ENCODE measurements at regions not wholly inside any gene's neighbourhood (a gene's known extent, or its start where the extent isn't known, plus 50 kb on each side); places are given as distances from the start of the nearest gene placed in this dataset.
"Not testable (repeated sequence)": the region's sequence is repeated elsewhere in the genome, so short reads cannot be mapped to it uniquely, and the experiment has no call there.

GRCh38 chr4:32684160-32684559 is 1964.0 kb downstream of the PCDH7 start:
- no peak for DNase-seq

- no peak for DNase-seq
Observed at GRCh38 chr4:32686123-32686522, 1966.0 kb downstream of the PCDH7 start.

DNA sequence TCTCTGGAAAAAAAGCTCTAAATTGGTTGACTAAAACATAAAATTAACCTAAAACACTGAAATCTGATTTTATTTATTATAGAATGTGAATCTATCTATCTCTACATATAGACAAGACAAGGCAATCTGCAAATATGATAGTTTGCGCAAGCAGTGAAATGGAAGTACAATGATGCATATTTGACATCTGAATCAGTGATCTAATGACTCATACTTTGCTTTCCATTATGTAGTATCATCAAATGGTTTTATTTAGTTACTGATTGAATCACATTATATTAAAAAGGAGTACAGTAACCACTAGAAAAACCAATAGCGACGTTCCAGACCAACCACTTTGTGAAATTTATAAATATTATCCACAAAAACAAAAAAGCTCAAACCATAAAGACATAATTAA is 1969.3 kb downstream of the PCDH7 start:
- no peak for DNase-seq

DNA sequence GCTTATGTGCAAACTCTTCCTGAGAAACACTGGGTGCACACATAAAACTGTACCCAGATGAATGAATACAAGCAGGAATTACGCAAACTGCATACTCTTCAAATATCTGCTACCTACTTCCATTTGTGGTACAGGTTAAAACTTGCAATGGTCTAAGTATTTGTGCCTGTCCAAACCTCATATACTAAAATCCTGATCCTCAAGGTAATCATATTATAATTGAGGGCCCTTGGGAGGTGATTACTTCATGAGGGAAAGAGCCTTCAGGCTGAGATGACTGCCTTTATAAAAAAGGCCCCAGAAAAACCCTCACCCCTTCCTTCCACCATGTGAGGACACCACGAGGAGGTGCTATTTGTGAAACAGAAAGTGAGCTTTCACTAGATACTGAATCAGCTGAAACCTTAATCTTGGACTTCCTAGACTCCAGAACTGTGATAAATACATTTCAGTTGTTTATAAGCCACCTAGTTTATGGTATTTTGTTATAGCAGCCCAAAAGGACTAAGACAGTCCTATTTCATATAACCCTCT is 1977.2 kb downstream of the PCDH7 start:
- no peak for DNase-seq

- no peak for DNase-seq
Observed at GRCh38 chr4:32700838-32701237, 1980.7 kb downstream of the PCDH7 start.

DNA sequence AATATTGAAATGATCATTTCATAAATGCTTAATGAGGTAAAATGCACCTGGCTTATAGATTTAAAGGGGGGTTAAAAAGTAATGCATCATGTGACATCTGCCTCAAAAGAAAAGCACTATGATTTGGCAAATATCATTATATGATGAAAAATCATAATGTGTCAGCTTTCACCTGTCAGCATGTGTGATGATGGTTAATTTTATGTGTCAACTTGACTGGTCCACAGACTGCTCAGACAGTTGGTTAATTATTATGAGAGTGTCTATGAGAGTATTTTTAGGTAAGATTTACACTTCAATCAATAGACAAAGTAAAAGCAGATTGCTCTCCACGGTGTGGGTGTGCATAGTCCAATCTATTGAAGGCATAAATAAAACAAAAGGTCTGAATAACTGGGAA is 1986.7 kb downstream of the PCDH7 start:
- no peak for DNase-seq

DNA sequence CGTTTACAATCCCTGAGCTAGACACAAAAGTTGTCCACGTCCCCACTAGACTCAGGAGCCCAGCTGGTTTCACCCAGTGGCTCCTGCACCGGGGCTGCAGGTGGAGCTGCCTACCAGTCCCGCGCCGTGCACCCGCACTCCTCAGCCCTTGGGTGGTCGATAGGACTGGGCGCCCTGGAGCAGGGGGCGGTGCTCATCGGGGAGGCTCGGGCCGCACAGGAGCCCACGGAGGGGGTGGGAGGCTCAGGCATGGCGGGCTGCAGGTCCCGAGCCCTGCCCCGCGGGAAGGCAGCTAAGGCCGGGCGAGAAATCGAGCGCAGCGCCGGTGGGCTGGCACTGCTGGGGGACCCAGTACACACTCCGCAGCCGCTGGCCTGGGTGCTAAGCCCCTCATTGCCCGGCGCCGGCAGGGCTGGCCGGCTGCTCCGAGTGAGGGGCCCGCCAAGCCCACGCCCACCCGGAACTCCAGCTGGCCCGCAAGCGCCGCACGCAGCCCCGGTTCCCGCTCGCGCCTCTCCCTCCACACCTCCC is 1996.0 kb downstream of the PCDH7 start:
- DNase-seq, result not testable (repeated sequence)

DNA sequence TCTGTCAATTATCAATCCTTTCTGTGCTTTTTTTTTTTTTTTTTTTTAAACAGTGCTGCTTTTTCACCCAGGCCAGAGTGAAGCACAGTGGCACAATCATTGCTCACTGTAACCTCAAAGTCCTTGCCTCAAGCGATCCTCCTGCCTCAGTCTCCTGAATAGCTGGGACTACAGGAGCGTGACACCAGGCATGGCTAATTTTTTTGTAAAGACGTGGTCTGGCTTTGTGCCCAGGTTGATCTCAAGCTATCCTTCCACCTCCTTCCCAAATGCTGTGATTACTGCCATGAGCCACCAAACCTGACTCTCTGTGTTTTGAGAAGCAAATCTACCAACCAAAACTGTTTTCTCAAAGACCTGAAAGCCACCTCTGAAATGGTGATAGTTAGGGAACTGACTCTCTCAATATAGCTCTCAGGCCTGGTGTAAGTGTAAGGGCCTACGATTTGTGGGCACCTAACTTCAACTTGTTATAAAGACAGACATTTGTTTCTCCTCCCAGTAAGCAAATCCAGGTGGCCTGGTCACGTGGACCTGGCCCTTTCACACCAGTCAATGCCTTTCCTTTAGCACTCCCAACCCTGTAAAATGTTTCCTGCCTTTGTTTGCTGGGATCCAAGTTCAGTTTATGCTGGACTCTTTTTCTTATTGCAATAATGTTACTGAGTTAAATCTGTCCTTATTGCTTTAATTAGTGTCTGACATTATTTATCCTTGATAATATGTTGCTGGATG is 2015.9 kb downstream of the PCDH7 start:
- no peak for DNase-seq

DNA sequence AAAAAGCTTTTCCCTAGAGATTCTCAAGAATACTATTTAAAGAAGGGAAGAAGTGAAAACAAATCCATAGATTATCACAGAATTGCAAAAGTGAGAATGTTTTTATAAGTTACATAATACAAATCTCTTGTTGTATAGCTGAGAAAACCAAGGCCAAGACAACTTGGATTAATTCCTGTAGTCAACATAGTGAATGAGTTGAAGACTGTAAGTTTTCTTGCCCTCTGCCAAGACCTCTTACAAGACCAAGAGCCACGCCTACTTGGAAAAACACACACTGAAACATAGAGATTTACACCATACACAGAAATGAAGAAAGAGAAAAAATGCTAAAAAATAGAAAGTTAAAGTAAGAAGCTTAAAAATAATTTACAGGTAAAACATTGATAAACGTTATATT is 2024.0 kb downstream of the PCDH7 start:
- no peak for DNase-seq

DNA sequence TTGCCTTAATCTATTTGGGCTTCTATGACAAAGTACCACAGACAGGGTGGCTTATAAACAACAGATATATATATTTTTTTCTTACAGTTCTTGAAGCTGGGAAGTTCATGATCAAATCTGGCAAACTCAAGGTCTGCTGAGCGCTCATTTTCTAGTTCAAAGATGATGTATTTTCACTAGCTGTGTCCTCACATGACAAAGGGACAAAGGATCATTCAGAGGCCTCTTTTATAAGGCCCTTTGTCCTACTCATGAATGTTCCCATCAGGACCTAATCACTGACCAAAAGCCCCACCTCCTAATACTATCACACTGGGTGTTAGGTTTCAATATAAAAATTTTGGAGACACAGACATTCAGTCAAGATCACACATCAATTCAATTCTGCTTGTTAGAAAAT is 2025.2 kb downstream of the PCDH7 start:
- DNase-seq, result no peak

- DNase-seq, result no peak
Observed at GRCh38 chr4:32748061-32748460, 2027.9 kb downstream of the PCDH7 start.

DNA sequence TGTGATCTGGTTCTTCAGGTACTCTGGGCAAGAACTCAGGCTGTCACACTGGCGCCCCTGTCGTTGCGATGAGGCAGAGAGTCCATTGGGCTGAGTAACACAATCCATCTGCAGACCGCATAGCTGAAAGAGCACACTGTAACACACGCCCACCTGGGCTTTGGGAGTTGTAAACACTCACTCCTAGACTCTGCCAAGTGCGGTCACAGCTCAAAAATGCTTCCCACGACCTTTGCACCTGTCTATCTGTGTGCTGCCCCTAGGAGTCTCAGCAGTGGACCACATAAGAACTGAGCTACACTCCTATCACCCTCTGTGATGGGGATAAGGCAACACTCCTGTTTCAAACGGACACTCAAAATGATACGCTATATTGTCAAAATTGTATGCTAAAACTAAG is 2028.3 kb downstream of the PCDH7 start:
- DNase-seq, result no peak

GRCh38 chr4:32752962-32753361 is 2032.8 kb downstream of the PCDH7 start:
- DNase-seq, result no peak

GRCh38 chr4:32768664-32769389 is 2048.7 kb downstream of the PCDH7 start:
- DNase-seq, result no peak

DNA sequence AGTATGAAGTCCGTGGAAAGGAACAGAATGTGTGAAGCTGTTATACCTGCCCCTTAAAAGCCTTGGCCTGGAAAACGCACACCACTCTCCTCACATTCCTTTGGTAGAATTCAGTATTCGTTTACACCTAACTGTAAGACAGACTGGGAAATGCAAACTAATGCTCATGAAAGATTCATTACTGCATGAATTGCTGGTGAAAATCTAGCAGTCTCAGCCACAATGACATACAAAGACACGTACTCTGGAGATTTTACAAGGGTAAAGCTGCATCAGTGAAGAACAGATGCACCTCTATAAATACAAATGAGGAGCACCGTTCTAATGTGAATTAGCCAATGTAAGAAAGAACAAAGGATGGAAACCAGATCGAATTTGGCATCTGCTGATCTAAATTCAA is 2051.3 kb downstream of the PCDH7 start:
- DNase-seq, result no peak

- no peak for DNase-seq
Observed at GRCh38 chr4:32775049-32775448, 2054.9 kb downstream of the PCDH7 start.

DNA sequence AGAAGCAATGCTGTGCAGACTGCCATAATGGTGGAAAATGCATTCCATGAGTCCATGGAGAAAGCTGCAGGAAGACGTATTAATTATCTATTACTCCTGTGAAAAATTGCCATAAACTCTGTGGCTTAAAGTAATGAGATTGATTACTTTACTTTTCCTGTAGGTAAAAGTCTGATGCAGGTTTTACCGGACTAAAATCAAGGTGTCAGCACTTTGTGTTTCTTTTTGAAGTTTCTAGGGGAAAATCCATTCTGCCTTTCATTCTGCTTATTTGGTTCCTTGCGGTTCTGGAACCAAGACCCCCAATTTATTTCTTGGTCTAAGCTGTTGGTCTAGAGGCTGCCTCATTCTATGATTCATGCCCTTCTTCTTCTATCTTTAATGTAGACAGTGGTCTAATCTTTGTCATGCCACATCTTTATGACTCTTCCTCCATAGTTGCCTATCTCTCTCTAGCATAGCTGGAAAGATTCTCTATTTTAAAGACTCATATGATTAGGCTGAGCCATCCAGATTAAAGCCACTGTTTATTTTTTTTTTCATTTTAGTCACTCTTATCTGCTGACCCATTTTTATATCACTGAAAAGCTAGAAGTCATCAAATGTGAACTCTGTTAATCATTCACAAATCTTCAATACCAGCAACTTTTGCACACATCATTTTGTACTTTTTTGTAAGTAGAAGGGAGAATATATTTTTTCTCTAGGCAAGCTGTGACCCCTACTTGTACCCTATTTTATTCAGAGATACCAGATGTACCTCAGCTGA is 2056.4 kb downstream of the PCDH7 start:
- DNase-seq, result no peak

DNA sequence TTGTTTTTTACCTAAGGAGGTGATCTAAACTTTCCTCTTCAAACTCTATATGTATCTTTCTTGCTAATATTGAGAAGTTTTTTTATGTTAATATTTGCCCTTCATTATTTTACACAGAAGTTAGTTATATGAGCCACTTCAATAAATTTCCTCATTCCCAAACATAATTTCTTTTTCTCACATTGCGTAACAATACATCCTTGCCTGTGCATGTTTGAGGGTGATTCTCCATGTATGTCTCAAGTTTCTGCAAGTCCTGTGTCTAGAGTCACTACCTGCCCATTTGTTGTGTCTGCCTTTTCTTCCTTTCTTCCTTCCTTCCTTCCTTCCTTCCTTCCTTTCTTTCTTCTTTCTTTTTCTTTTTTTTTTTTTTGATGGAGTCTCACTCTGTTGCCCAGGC is 2057.9 kb downstream of the PCDH7 start:
- no peak for DNase-seq

GRCh38 chr4:32778938-32779337 is 2058.8 kb downstream of the PCDH7 start:
- DNase-seq, result no peak

GRCh38 chr4:32789026-32789608 is 2068.9 kb downstream of the PCDH7 start:
- no peak for DNase-seq

DNA sequence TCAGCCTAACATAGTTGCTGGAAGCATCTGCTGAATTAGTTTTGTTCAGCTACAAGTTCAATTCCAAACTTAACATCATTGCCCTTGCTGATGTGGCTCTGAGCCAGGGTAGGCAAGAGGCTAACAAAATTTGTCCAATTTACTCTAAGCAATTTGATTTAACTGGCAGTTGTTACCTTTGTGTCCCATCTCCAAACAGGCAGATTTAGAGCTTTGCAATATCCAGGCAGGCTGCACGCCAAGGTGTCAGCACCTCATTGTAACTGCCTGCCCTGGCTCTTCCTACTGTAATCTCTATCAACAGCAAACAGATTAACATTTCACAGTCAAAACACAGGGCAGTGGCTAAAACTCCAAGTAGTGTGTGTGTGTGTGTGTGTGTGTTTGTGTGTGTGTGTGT is 2070.6 kb downstream of the PCDH7 start:
- DNase-seq, result no peak

GRCh38 chr4:32798471-32799159 is 2078.4 kb downstream of the PCDH7 start:
- no peak for DNase-seq

Measured in right hindlimb (tissue), 1 donor.